SU-DHL-6 (cell line): ENCODE measurements at regions not wholly inside any gene's neighbourhood (a gene's known extent, or its start where the extent isn't known, plus 50 kb on each side); places are given as distances from the start of the nearest gene placed in this dataset.
"Not testable (repeated sequence)": the region's sequence is repeated elsewhere in the genome, so short reads cannot be mapped to it uniquely, and the experiment has no call there.

Experiments used
- H2AFZ ChIP-seq: fragments of 200-600 bp; sonication (generic); 2 replicates; pipeline ENCODE4 v1.6.1; 2014; ENCODE audit warnings: low read depth, mild to moderate bottlenecking, moderate library complexity, mixed read lengths, antibody characterized with exemption, low read length; ENCODE audit not compliant: severe bottlenecking
- H3F3A ChIP-seq: fragments of 200-600 bp; shearing (Covaris generic); 2 replicates; pipeline ENCODE4 v1.6.0; 2016; ENCODE audit warnings: antibody characterized with exemption, mild to moderate bottlenecking; ENCODE audit not compliant: insufficient read depth
- H3K27ac ChIP-seq: fragments of 200-600 bp; sonication (generic); 2 replicates; pipeline ENCODE4 v1.5.1; 2016; ENCODE audit warnings: low read depth, mild to moderate bottlenecking, low read length, moderate library complexity, mixed read lengths
- H3K27me3 ChIP-seq: fragments of 200-600 bp; sonication (generic), shearing (Covaris generic); 2 replicates; pipeline ENCODE4 v1.6.0; 2014; ENCODE audit warnings: mild to moderate bottlenecking, low read length
- H3K36me3 ChIP-seq: fragments of 200-600 bp; sonication (generic); 2 replicates; pipeline ENCODE4 v1.6.1; 2014; ENCODE audit warnings: mild to moderate bottlenecking, low read length, mixed read lengths
- H3K4me2 ChIP-seq: fragments of 300-600, 200-600 bp; shearing (Covaris generic), sonication (generic); 2 replicates; pipeline ENCODE4 v1.6.0; 2014; ENCODE audit warnings: low read length, low read depth, mild to moderate bottlenecking; ENCODE audit not compliant: poor library complexity, severe bottlenecking
- H3K4me3 ChIP-seq: fragments of 200-600 bp; sonication (generic); 2 replicates; pipeline ENCODE4 v1.5.1; 2014; ENCODE audit warnings: antibody characterized with exemption, low read length, mild to moderate bottlenecking, mixed read lengths; ENCODE audit not compliant: insufficient read depth, poor library complexity, severe bottlenecking
- H3K79me2 ChIP-seq: fragments of 200-600 bp; sonication (generic); 2 replicates; pipeline ENCODE4 v1.6.1; 2014; ENCODE audit warnings: mild to moderate bottlenecking, low read length, moderate library complexity; ENCODE audit not compliant: insufficient read depth
- H3K9ac ChIP-seq: fragments of 200-600 bp; sonication (generic); 2 replicates; pipeline ENCODE4 v1.7.0; 2014; ENCODE audit warnings: mild to moderate bottlenecking, low read length
- H3K9me2 ChIP-seq: fragments of 200-600 bp; sonication (generic); replicated peaks from 2 replicates; pipeline ENCODE4 v1.6.1; 2014; ENCODE audit warnings: low read length; ENCODE audit not compliant: insufficient read depth
- H3K9me3 ChIP-seq: fragments of 200-600 bp; sonication (generic); 2 replicates; pipeline ENCODE4 v1.6.1; 2014; ENCODE audit warnings: low read length, mixed read lengths; ENCODE audit not compliant: insufficient read depth
- H4K20me1 ChIP-seq: fragments of 200-600 bp; sonication (generic); 2 replicates; pipeline ENCODE4 v1.6.1; 2014; ENCODE audit warnings: low read depth, mild to moderate bottlenecking, antibody characterized with exemption, low read length, moderate library complexity, mixed read lengths
- EZH2phosphoT487 ChIP-seq: fragments of 200-600 bp; sonication (generic), shearing (Covaris generic); conservative IDR thresholded peaks from 2 replicates; pipeline ENCODE4 v1.6.1; 2018; ENCODE audit warnings: mild to moderate bottlenecking, antibody characterized with exemption, low read length, moderate library complexity, mixed read lengths
- TF ChIP-seq, protein P1 (sequence below): fragments of 200-600 bp; sonication (generic); IDR thresholded peaks from one replicate; pipeline ENCODE4 v1.5.1; 2017; ENCODE audit warnings: antibody characterized with exemption, mild to moderate bottlenecking, low read length, moderate library complexity; ENCODE audit not compliant: insufficient read depth, poor library complexity, severe bottlenecking

- Histone ChIP-seq H3K4me2 (no peak overlapping the region), H2AFZ (no peak overlapping the region), H3K79me2 (no peaks in the 10 kb centered on the region), H3K9ac (no peak overlapping the region), H3K9me2 (no peaks in the 10 kb centered on the region), H3K36me3 (no peaks in the 10 kb centered on the region), H3K27ac (no peak overlapping the region), H3K27me3 (no peaks in the 10 kb centered on the region), H3K9me3 (no peaks in the 10 kb centered on the region), H3F3A (no peaks in the 10 kb centered on the region), H3K4me3 (no peak overlapping the region), H4K20me1 (no peaks in the 10 kb centered on the region)
- TF ChIP-seq, protein P1, sequence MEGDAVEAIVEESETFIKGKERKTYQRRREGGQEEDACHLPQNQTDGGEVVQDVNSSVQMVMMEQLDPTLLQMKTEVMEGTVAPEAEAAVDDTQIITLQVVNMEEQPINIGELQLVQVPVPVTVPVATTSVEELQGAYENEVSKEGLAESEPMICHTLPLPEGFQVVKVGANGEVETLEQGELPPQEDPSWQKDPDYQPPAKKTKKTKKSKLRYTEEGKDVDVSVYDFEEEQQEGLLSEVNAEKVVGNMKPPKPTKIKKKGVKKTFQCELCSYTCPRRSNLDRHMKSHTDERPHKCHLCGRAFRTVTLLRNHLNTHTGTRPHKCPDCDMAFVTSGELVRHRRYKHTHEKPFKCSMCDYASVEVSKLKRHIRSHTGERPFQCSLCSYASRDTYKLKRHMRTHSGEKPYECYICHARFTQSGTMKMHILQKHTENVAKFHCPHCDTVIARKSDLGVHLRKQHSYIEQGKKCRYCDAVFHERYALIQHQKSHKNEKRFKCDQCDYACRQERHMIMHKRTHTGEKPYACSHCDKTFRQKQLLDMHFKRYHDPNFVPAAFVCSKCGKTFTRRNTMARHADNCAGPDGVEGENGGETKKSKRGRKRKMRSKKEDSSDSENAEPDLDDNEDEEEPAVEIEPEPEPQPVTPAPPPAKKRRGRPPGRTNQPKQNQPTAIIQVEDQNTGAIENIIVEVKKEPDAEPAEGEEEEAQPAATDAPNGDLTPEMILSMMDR: no peak
Observed at GRCh38 chr3:154864947-154865346, 215.2 kb upstream of the MME start.

GRCh38 chr3:154862265-154862664, 217.9 kb upstream of the MME start:
- no peaks in the 10 kb centered on the region for H3F3A ChIP-seq
- no peaks in the 10 kb centered on the region for H3K79me2 ChIP-seq
- no peaks in the 10 kb centered on the region for H3K9me3 ChIP-seq
- no peak overlapping the region for H3K9ac ChIP-seq
- H3K4me2 ChIP-seq: peak overlapping the region; percentile 1
- peak overlapping the region; percentile 21; the same call in 1 of the 2 replicates for H3K27ac ChIP-seq
- no peaks in the 10 kb centered on the region for H3K27me3 ChIP-seq
- no peak for TF ChIP-seq EZH2phosphoT487
- no peaks in the 10 kb centered on the region for H4K20me1 ChIP-seq
- no peak overlapping the region for H2AFZ ChIP-seq
- H3K36me3 ChIP-seq: no peaks in the 10 kb centered on the region
- H3K9me2 ChIP-seq: no peaks in the 10 kb centered on the region
- no peak overlapping the region for H3K4me3 ChIP-seq

- not testable (repeated sequence) for H3F3A ChIP-seq, H3K36me3 ChIP-seq
Observed at GRCh38 chr3:154852998-154853397, 227.1 kb upstream of the MME start.

GRCh38 chr3:154852515-154852914, 227.6 kb upstream of the MME start:
- no peak overlapping the region for H3K27ac ChIP-seq
- H3K9me2 ChIP-seq: no peaks in the 10 kb centered on the region
- H4K20me1 ChIP-seq: no peaks in the 10 kb centered on the region
- no peaks in the 10 kb centered on the region for H3K9me3 ChIP-seq
- no peaks in the 10 kb centered on the region for H3K27me3 ChIP-seq
- no peaks in the 10 kb centered on the region for H3F3A ChIP-seq
- no peak overlapping the region for H2AFZ ChIP-seq
- H3K4me2 ChIP-seq: no peak overlapping the region
- H3K4me3 ChIP-seq: no peak overlapping the region
- no peaks in the 10 kb centered on the region for H3K79me2 ChIP-seq
- H3K36me3 ChIP-seq: no peaks in the 10 kb centered on the region
- TF ChIP-seq, protein P1: no peak
- H3K9ac ChIP-seq: no peak overlapping the region

More at GRCh38 chr3:154852998-154853397, 227.1 kb upstream of the MME start:
- not testable (repeated sequence) for H3K9me3 ChIP-seq, H3K4me3 ChIP-seq, H3K79me2 ChIP-seq, H3K27ac ChIP-seq, H3K9ac ChIP-seq, H3K9me2 ChIP-seq, H4K20me1 ChIP-seq, H2AFZ ChIP-seq, H3K27me3 ChIP-seq, H3K4me2 ChIP-seq
